ENCODE measurements at regions not wholly inside any gene's neighbourhood (a gene's known extent, or its start where the extent isn't known, plus 50 kb on each side); places are given as distances from the start of the nearest gene placed in this dataset.
"Not testable (repeated sequence)": the region's sequence is repeated elsewhere in the genome, so short reads cannot be mapped to it uniquely, and the experiment has no call there.

- ChIA-PET CTCF (no interaction called here), POLR2A (no interaction called here)
- H3K27me3 Mint-ChIP-seq: no peaks in the 10 kb centered on the region
- H3K4me3 Mint-ChIP-seq: no peak overlapping the region
- no peak overlapping the region for H3K27ac Mint-ChIP-seq
- no peaks in the 10 kb centered on the region for H3K36me3 Mint-ChIP-seq (ENCODE audit: low read depth)
- H3K4me1 Mint-ChIP-seq: no peaks in the 10 kb centered on the region
- DNase-seq: no peak
- no peaks in the 10 kb centered on the region for H3K9me3 Mint-ChIP-seq
These were observed 692.0 kb upstream of the IGFBP3 start for GRCh38 chr7:46613116-46613515.

GRCh38 chr7:46611508-46611907 is 690.4 kb upstream of the IGFBP3 start:
- no peak for DNase-seq
- no peaks in the 10 kb centered on the region for H3K9me3 Mint-ChIP-seq
- ChIA-PET POLR2A (no interaction called here), CTCF (no interaction called here)
- no peak overlapping the region for H3K4me3 Mint-ChIP-seq
- H3K27ac Mint-ChIP-seq: no peak overlapping the region
- H3K36me3 Mint-ChIP-seq (ENCODE audit: low read depth): no peaks in the 10 kb centered on the region
- H3K27me3 Mint-ChIP-seq: no peaks in the 10 kb centered on the region
- no peaks in the 10 kb centered on the region for H3K4me1 Mint-ChIP-seq

- Mint-ChIP-seq H3K9me3 (no peaks in the 10 kb centered on the region), H3K4me1 (no peaks in the 10 kb centered on the region), H3K4me3 (no peak overlapping the region), H3K27ac (no peak overlapping the region), H3K36me3 (ENCODE audit: low read depth) (no peaks in the 10 kb centered on the region), H3K27me3 (no peaks in the 10 kb centered on the region)
- CTCF ChIA-PET: no interaction called here
- POLR2A ChIA-PET: no interaction called here
- no peak for DNase-seq
These were observed 689.7 kb upstream of the IGFBP3 start for GRCh38 chr7:46610746-46611145.

GRCh38 chr7:46607176-46607575 is 686.1 kb upstream of the IGFBP3 start:
- Mint-ChIP-seq H3K9me3 (no peaks in the 10 kb centered on the region), H3K36me3 (ENCODE audit: low read depth) (no peaks in the 10 kb centered on the region), H3K4me3 (no peak overlapping the region), H3K27me3 (no peaks in the 10 kb centered on the region), H3K27ac (no peak overlapping the region), H3K4me1 (no peaks in the 10 kb centered on the region)
- no peak for DNase-seq
- ChIA-PET CTCF (no interaction called here), POLR2A (no interaction called here)

- H3K9me3 Mint-ChIP-seq: no peaks in the 10 kb centered on the region
- no peak for DNase-seq
- H3K27me3 Mint-ChIP-seq: no peaks in the 10 kb centered on the region
- H3K4me1 Mint-ChIP-seq: no peaks in the 10 kb centered on the region
- ChIA-PET POLR2A (no interaction called here), CTCF (no interaction called here)
- H3K36me3 Mint-ChIP-seq (ENCODE audit: low read depth): no peaks in the 10 kb centered on the region
- H3K27ac Mint-ChIP-seq: no peak overlapping the region
- H3K4me3 Mint-ChIP-seq: no peak overlapping the region
These were observed 685.7 kb upstream of the IGFBP3 start for GRCh38 chr7:46606761-46607160.

GRCh38 chr7:46604241-46604661 is 683.2 kb upstream of the IGFBP3 start:
- no peaks in the 10 kb centered on the region for H3K9me3 Mint-ChIP-seq
- H3K4me3 Mint-ChIP-seq: no peak overlapping the region
- no peaks in the 10 kb centered on the region for H3K4me1 Mint-ChIP-seq
- no peak overlapping the region for H3K27ac Mint-ChIP-seq
- no peaks in the 10 kb centered on the region for H3K36me3 Mint-ChIP-seq (ENCODE audit: low read depth)
- ChIA-PET POLR2A (no interaction called here), CTCF (no interaction called here)
- no peak for DNase-seq
- H3K27me3 Mint-ChIP-seq: no peaks in the 10 kb centered on the region

- ChIA-PET CTCF (no interaction called here), POLR2A (no interaction called here)
- Mint-ChIP-seq H3K4me3 (no peak overlapping the region), H3K27ac (no peak overlapping the region), H3K36me3 (ENCODE audit: low read depth) (no peaks in the 10 kb centered on the region), H3K27me3 (no peaks in the 10 kb centered on the region), H3K4me1 (no peaks in the 10 kb centered on the region), H3K9me3 (no peaks in the 10 kb centered on the region)
- no peak for DNase-seq
These were observed 682.7 kb upstream of the IGFBP3 start for GRCh38 chr7:46603780-46604179.

GRCh38 chr7:46603296-46603752 is 682.3 kb upstream of the IGFBP3 start:
- no peak overlapping the region for H3K27ac Mint-ChIP-seq
- no peak for DNase-seq
- POLR2A ChIA-PET: no interaction called here
- no peaks in the 10 kb centered on the region for H3K4me1 Mint-ChIP-seq
- CTCF ChIA-PET: no interaction called here
- no peak overlapping the region for H3K4me3 Mint-ChIP-seq
- no peaks in the 10 kb centered on the region for H3K9me3 Mint-ChIP-seq
- H3K27me3 Mint-ChIP-seq: no peaks in the 10 kb centered on the region
- no peaks in the 10 kb centered on the region for H3K36me3 Mint-ChIP-seq (ENCODE audit: low read depth)

GRCh38 chr7:46600340-46600739 is 679.3 kb upstream of the IGFBP3 start:
- no peaks in the 10 kb centered on the region for H3K27me3 Mint-ChIP-seq
- H3K27ac Mint-ChIP-seq: no peak overlapping the region
- H3K9me3 Mint-ChIP-seq: no peaks in the 10 kb centered on the region
- no peak for DNase-seq
- ChIA-PET POLR2A (no interaction called here), CTCF (no interaction called here)
- H3K36me3 Mint-ChIP-seq (ENCODE audit: low read depth): no peaks in the 10 kb centered on the region
- H3K4me3 Mint-ChIP-seq: no peak overlapping the region
- H3K4me1 Mint-ChIP-seq: no peaks in the 10 kb centered on the region

- POLR2A ChIA-PET; H3K9me3 Mint-ChIP-seq; H3K27me3 Mint-ChIP-seq; DNase-seq; H3K4me1 Mint-ChIP-seq; H3K4me3 Mint-ChIP-seq; H3K27ac Mint-ChIP-seq; H3K36me3 Mint-ChIP-seq (ENCODE audit: low read depth); CTCF ChIA-PET: not testable (repeated sequence)
These were observed 673.8 kb upstream of the IGFBP3 start for GRCh38 chr7:46594831-46595230.

GRCh38 chr7:46590918-46591905 is 670.1 kb upstream of the IGFBP3 start:
- H3K4me3 Mint-ChIP-seq; H3K4me1 Mint-ChIP-seq; DNase-seq; H3K9me3 Mint-ChIP-seq; H3K27me3 Mint-ChIP-seq; POLR2A ChIA-PET; H3K36me3 Mint-ChIP-seq (ENCODE audit: low read depth); CTCF ChIA-PET; H3K27ac Mint-ChIP-seq: not testable (repeated sequence)

GRCh38 chr7:46589286-46589685 is 668.2 kb upstream of the IGFBP3 start:
- ChIA-PET POLR2A (no interaction called here), CTCF (no interaction called here)
- Mint-ChIP-seq H3K4me1 (no peaks in the 10 kb centered on the region), H3K9me3 (no peaks in the 10 kb centered on the region), H3K4me3 (no peak overlapping the region), H3K27me3 (no peaks in the 10 kb centered on the region), H3K36me3 (ENCODE audit: low read depth) (no peaks in the 10 kb centered on the region), H3K27ac (no peak overlapping the region)
- no peak for DNase-seq

- Mint-ChIP-seq H3K27me3 (no peaks in the 10 kb centered on the region), H3K27ac (no peak overlapping the region), H3K9me3 (no peaks in the 10 kb centered on the region), H3K4me1 (no peaks in the 10 kb centered on the region), H3K4me3 (no peak overlapping the region), H3K36me3 (ENCODE audit: low read depth) (no peaks in the 10 kb centered on the region)
- POLR2A ChIA-PET: no interaction called here
- no peak for DNase-seq
- CTCF ChIA-PET: no interaction called here
These were observed 665.3 kb upstream of the IGFBP3 start for GRCh38 chr7:46586406-46586805.

- DNase-seq: no peak
- no peaks in the 10 kb centered on the region for H3K36me3 Mint-ChIP-seq (ENCODE audit: low read depth)
- ChIA-PET POLR2A (no interaction called here), CTCF (no interaction called here)
- H3K27me3 Mint-ChIP-seq: no peaks in the 10 kb centered on the region
- no peak overlapping the region for H3K4me3 Mint-ChIP-seq
- H3K27ac Mint-ChIP-seq: no peak overlapping the region
- no peaks in the 10 kb centered on the region for H3K4me1 Mint-ChIP-seq
- H3K9me3 Mint-ChIP-seq: no peaks in the 10 kb centered on the region
These were observed 662.6 kb upstream of the IGFBP3 start for GRCh38 chr7:46583656-46584055.

All from activated CD4-positive, alpha-beta T cell treated with anti-CD3 and anti-CD28 coated beads, Interleukin-2, amount 10 ng/mL, durations not matched to agents 7 days and 5 days (primary cell).